ENCODE measurements at regions not wholly inside any gene's neighbourhood (a gene's known extent, or its start where the extent isn't known, plus 50 kb on each side); places are given as distances from the start of the nearest gene placed in this dataset.

- no peak overlapping the region for H3K27ac ChIP-seq
Observed at GRCh38 chr15:52960283-52960682, 170.1 kb upstream of the ONECUT1 start.

GRCh38 chr15:52943746-52944145 is 153.6 kb upstream of the ONECUT1 start:
- H3K27ac ChIP-seq = no peak overlapping the region
- DNase-seq (ENCODE audit: low read depth in 1 of 2, low spot score in 1 of 2) (no peak), ATAC-seq (no peak), FAIRE-seq (no peak)
- H3K4me3 ChIP-seq = no peak overlapping the region
- no peak for TF ChIP-seq FOSL2 (IDR thresholded peaks at IDR 0.05)
- no peak for TF ChIP-seq FOSL2 (CRISPR knock-in tag; IDR thresholded peaks at IDR 0.05)
- no peak for TF ChIP-seq RNF2 (IDR thresholded peaks at IDR 0.05; ENCODE audit: borderline replicate concordance, low read depth)
- TF ChIP-seq JUN (IDR thresholded peaks at IDR 0.05) = no peak
- no peak for TF ChIP-seq RAD21 (conservative IDR thresholded peaks at IDR 0.05 in 1 of 2, IDR thresholded peaks at IDR 0.05 in 1 of 2)
- TF ChIP-seq GATA3 (IDR thresholded peaks at IDR 0.05; ENCODE audit: borderline replicate concordance) = no peak
- TF ChIP-seq JUNB (IDR thresholded peaks at IDR 0.05) = no peak
- no peak for TF ChIP-seq HES2 (IDR thresholded peaks at IDR 0.05)
- no peak for TF ChIP-seq FOXS1 (CRISPR knock-in tag; IDR thresholded peaks at IDR 0.05)
- no peak for TF ChIP-seq FOSB (CRISPR knock-in tag; IDR thresholded peaks at IDR 0.05)
- no peak for TF ChIP-seq EP300 (IDR thresholded peaks at IDR 0.05)
- TF ChIP-seq ZSCAN20 (CRISPR knock-in tag; IDR thresholded peaks at IDR 0.05) = no peak
- no peak for TF ChIP-seq SMC3 (IDR thresholded peaks at IDR 0.05)
- no peak for TF ChIP-seq TFCP2L1 (CRISPR knock-in tag; IDR thresholded peaks at IDR 0.05)
- no peak for TF ChIP-seq MAFK (IDR thresholded peaks at IDR 0.05; ENCODE audit: partially characterized antibody)
- no peak for TF ChIP-seq NPAS2 (CRISPR knock-in tag; IDR thresholded peaks at IDR 0.05; ENCODE audit: borderline replicate concordance)
- TF ChIP-seq, protein P1, sequence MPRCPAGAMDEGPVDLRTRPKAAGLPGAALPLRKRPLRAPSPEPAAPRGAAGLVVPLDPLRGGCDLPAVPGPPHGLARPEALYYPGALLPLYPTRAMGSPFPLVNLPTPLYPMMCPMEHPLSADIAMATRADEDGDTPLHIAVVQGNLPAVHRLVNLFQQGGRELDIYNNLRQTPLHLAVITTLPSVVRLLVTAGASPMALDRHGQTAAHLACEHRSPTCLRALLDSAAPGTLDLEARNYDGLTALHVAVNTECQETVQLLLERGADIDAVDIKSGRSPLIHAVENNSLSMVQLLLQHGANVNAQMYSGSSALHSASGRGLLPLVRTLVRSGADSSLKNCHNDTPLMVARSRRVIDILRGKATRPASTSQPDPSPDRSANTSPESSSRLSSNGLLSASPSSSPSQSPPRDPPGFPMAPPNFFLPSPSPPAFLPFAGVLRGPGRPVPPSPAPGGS (IDR thresholded peaks at IDR 0.05) = no peak
- ChIA-PET POLR2A (no interaction called here), CTCF (interaction anchor here (1.3 to 1.4 kb wide), 2 partner anchors 8 to 49 kb away, joined by 3 read pairs; no protein-coding TSS in a partner anchor)
- 17% methylated on average over 2 of the region's 2 CpGs for WGBS (ENCODE audit: missing lambda C conversion rate)
- H3K4me1 ChIP-seq = no peaks in the 10 kb centered on the region
- H3K4me2 ChIP-seq = no peak overlapping the region
- H3K9me3 ChIP-seq = no peaks in the 10 kb centered on the region

More at GRCh38 chr15:52960283-52960682, 170.1 kb upstream of the ONECUT1 start:
- WGBS (ENCODE audit: missing lambda C conversion rate) = 16% methylated on average over 6 of the region's 6 CpGs
- FAIRE-seq (no peak), ATAC-seq (peak; percentile 65 to 74; a peak in 4 of 6 replicates), DNase-seq (ENCODE audit: low read depth in 1 of 2, low spot score in 1 of 2) (peak in 1 of 2 experiments; percentile 5)
- H3K4me3 ChIP-seq = no peak overlapping the region
- TF ChIP-seq, protein P2, sequence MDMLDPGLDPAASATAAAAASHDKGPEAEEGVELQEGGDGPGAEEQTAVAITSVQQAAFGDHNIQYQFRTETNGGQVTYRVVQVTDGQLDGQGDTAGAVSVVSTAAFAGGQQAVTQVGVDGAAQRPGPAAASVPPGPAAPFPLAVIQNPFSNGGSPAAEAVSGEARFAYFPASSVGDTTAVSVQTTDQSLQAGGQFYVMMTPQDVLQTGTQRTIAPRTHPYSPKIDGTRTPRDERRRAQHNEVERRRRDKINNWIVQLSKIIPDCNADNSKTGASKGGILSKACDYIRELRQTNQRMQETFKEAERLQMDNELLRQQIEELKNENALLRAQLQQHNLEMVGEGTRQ (IDR thresholded peaks at IDR 0.05) = no peak
- TF ChIP-seq NR3C1 (IDR thresholded peaks at IDR 0.05) (no peak), KDM1A (IDR thresholded peaks at IDR 0.05; ENCODE audit: low read depth) (no peak), ZSCAN20 (CRISPR knock-in tag; IDR thresholded peaks at IDR 0.05) (no peak), FOSB (CRISPR knock-in tag; IDR thresholded peaks at IDR 0.05) (no peak), HMGXB4 (CRISPR knock-in tag; IDR thresholded peaks at IDR 0.05; ENCODE audit: borderline replicate concordance) (no peak), ZNF302 (CRISPR knock-in tag; IDR thresholded peaks at IDR 0.05) (no peak), ZC3H11A (IDR thresholded peaks at IDR 0.05) (no peak), CBX2 (IDR thresholded peaks at IDR 0.05; ENCODE audit: borderline replicate concordance, low read depth) (no peak), HEYL (CRISPR knock-in tag; IDR thresholded peaks at IDR 0.05) (no peak), ESRRA (IDR thresholded peaks at IDR 0.05; ENCODE audit: borderline replicate concordance, low read length) (no peak)
- no peak overlapping the region for H3K4me2 ChIP-seq
- ChIA-PET POLR2A (interaction anchor here (0.6 kb wide), 1 partner anchor 65 kb away, joined by 4 read pairs; no protein-coding TSS in a partner anchor), CTCF (no interaction called here)
- H3K4me1 ChIP-seq = no peaks in the 10 kb centered on the region
- H3K9me3 ChIP-seq = no peaks in the 10 kb centered on the region
